ENCODE measurements at regions not wholly inside any gene's neighbourhood (a gene's known extent, or its start where the extent isn't known, plus 50 kb on each side); places are given as distances from the start of the nearest gene placed in this dataset.

DNA sequence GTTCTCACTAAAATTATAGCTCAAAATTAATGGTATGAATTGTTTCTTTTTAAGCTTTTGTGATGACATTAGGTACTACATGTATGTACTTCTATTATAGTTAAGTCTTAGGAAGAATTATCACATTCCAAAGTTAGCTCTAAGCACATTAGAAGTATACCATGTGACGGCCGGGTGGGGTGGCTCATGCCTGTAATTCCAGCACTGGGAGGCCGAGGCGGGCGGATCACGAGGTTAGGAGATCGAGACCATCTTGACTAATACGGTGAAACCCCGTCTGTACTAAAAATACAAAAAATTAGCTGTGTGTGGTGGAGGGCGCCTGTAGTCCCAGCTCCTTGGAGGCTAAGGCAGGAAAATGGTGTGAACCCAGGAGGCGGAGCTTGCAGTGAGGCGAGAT, 1265.1 kb upstream of the SPRY2 start:
- no peak overlapping the region for H3K4me3 ChIP-seq (ENCODE audit: low read length in 3 of 3)
- no peaks in the 10 kb centered on the region for H3K27me3 ChIP-seq (ENCODE audit: control insufficient read depth, insufficient read depth, low read length)
- no peak overlapping the region for H3K9ac ChIP-seq (ENCODE audit: low read length in 3 of 3)
- no peak overlapping the region for H3K27ac ChIP-seq (ENCODE audit: low read depth in 2 of 2, low read length in 2 of 2)
- no peaks in the 10 kb centered on the region for H3K36me3 ChIP-seq (ENCODE audit: control insufficient read depth in 2 of 3, insufficient read depth in 3 of 3, low read length in 3 of 3)
- H3K9me3 ChIP-seq (ENCODE audit: control insufficient read depth in 2 of 3, insufficient read depth in 1 of 3, low read length in 3 of 3): no peaks in the 10 kb centered on the region
- intact Hi-C loops (cut with DNase I): no loop called here
- H3K4me1 ChIP-seq (ENCODE audit: control insufficient read depth in 2 of 3, insufficient read depth in 2 of 3, low read depth in 1 of 3, low read length in 3 of 3): no peaks in the 10 kb centered on the region
- DNase-seq (no peak), FAIRE-seq (no peak)
- TF ChIP-seq, protein P1, sequence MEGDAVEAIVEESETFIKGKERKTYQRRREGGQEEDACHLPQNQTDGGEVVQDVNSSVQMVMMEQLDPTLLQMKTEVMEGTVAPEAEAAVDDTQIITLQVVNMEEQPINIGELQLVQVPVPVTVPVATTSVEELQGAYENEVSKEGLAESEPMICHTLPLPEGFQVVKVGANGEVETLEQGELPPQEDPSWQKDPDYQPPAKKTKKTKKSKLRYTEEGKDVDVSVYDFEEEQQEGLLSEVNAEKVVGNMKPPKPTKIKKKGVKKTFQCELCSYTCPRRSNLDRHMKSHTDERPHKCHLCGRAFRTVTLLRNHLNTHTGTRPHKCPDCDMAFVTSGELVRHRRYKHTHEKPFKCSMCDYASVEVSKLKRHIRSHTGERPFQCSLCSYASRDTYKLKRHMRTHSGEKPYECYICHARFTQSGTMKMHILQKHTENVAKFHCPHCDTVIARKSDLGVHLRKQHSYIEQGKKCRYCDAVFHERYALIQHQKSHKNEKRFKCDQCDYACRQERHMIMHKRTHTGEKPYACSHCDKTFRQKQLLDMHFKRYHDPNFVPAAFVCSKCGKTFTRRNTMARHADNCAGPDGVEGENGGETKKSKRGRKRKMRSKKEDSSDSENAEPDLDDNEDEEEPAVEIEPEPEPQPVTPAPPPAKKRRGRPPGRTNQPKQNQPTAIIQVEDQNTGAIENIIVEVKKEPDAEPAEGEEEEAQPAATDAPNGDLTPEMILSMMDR (IDR thresholded peaks at IDR 0.05; ENCODE audit: borderline replicate concordance, extremely low read depth, insufficient read depth): no peak

DNA sequence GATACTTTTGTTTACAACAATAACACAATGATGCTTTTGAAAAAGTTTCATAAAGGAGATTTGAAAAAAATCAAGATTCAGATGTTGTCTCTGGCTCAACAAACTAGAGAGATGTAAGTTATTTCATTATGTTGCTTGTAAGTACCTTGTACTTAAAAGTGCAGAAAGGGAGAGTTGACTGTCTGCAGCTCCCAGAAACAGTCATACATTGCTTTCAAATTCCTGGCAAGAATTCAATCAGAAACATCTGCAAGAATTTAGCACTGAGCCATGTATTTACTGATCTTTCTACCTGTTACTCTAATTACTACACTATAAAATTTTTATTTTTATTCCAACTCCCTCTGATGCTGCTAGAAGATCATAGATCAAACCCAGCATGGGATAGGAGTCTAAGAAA, 1261.3 kb upstream of the SPRY2 start:
- FAIRE-seq (no peak), DNase-seq (no peak)
- Histone ChIP-seq H3K27ac (ENCODE audit: low read depth in 2 of 2, low read length in 2 of 2) (no peak overlapping the region), H3K9ac (ENCODE audit: low read length in 3 of 3) (no peak overlapping the region), H3K36me3 (ENCODE audit: control insufficient read depth in 2 of 3, insufficient read depth in 3 of 3, low read length in 3 of 3) (no peaks in the 10 kb centered on the region), H3K27me3 (ENCODE audit: control insufficient read depth, insufficient read depth, low read length) (no peaks in the 10 kb centered on the region), H3K4me1 (ENCODE audit: control insufficient read depth in 2 of 3, insufficient read depth in 2 of 3, low read depth in 1 of 3, low read length in 3 of 3) (no peaks in the 10 kb centered on the region), H3K9me3 (ENCODE audit: control insufficient read depth in 2 of 3, insufficient read depth in 1 of 3, low read length in 3 of 3) (no peaks in the 10 kb centered on the region), H3K4me3 (ENCODE audit: low read length in 3 of 3) (no peak overlapping the region)
- intact Hi-C loops (cut with DNase I): no loop called here
- TF ChIP-seq, protein P1 (IDR thresholded peaks at IDR 0.05; ENCODE audit: borderline replicate concordance, extremely low read depth, insufficient read depth): no peak

DNA sequence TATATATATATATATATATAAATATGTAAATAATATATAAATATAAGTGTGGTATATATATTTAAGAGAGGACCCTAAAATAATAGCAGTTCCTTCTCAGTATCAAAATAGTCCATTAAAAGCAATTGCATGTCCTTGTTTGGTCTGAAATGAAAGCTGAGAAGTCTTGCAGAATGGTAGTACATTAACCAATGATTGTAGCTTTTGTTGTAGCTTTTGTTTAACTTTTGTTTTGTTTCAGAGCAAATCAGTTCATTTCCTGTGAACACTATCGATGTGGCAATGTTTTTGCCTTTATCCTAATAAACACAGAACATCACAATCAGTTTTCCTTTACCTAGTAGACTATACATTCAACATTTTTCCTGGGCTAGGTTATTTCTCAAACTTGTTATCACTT, 1256.2 kb upstream of the SPRY2 start:
- H3K9me3 ChIP-seq (ENCODE audit: control insufficient read depth in 2 of 3, insufficient read depth in 1 of 3, low read length in 3 of 3): no peaks in the 10 kb centered on the region
- FAIRE-seq: no peak
- H3K36me3 ChIP-seq (ENCODE audit: control insufficient read depth in 2 of 3, insufficient read depth in 3 of 3, low read length in 3 of 3): no peaks in the 10 kb centered on the region
- intact Hi-C loops (cut with DNase I): no loop called here
- TF ChIP-seq, protein P1 (IDR thresholded peaks at IDR 0.05; ENCODE audit: borderline replicate concordance, extremely low read depth, insufficient read depth): no peak
- H3K27me3 ChIP-seq (ENCODE audit: control insufficient read depth, insufficient read depth, low read length): no peaks in the 10 kb centered on the region
- DNase-seq: no peak
- no peak overlapping the region for H3K27ac ChIP-seq (ENCODE audit: low read depth in 2 of 2, low read length in 2 of 2)
- no peaks in the 10 kb centered on the region for H3K4me1 ChIP-seq (ENCODE audit: control insufficient read depth in 2 of 3, insufficient read depth in 2 of 3, low read depth in 1 of 3, low read length in 3 of 3)
- H3K4me3 ChIP-seq (ENCODE audit: low read length in 3 of 3): no peak overlapping the region
- no peak overlapping the region for H3K9ac ChIP-seq (ENCODE audit: low read length in 3 of 3)

DNA sequence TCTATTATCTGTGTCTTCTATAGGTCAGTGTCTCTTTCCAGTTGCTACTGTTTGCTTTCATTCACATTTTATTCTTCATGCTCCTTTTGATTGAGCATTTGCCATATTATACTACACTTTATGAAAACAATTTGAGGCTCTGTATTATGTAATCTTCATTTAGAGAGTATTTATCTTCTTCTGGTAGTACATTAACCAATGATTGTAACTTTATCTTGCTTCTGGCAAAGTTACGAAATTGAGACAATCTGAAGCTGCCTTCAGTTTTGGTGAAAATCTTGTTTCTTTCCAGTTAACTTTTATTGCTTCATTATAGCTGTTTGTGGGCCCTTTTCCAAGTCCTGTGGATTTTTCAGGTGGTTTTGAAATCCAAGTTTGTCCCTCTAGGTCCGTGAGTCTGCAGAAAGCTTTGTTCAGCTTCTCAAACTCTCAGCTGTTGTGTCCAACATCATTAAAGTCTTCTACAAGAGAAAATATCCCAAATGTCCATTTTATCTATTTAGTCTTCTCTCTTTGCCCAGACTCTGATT, 1255.4 kb upstream of the SPRY2 start:
- Histone ChIP-seq H3K4me3 (ENCODE audit: low read length in 3 of 3) (no peak overlapping the region), H3K27ac (ENCODE audit: low read depth in 2 of 2, low read length in 2 of 2) (no peak overlapping the region), H3K4me1 (ENCODE audit: control insufficient read depth in 2 of 3, insufficient read depth in 2 of 3, low read depth in 1 of 3, low read length in 3 of 3) (no peaks in the 10 kb centered on the region), H3K9me3 (ENCODE audit: control insufficient read depth in 2 of 3, insufficient read depth in 1 of 3, low read length in 3 of 3) (no peaks in the 10 kb centered on the region), H3K27me3 (ENCODE audit: control insufficient read depth, insufficient read depth, low read length) (no peaks in the 10 kb centered on the region), H3K36me3 (ENCODE audit: control insufficient read depth in 2 of 3, insufficient read depth in 3 of 3, low read length in 3 of 3) (no peaks in the 10 kb centered on the region), H3K9ac (ENCODE audit: low read length in 3 of 3) (no peak overlapping the region)
- no peak for DNase-seq
- FAIRE-seq: no peak
- TF ChIP-seq, protein P1 (IDR thresholded peaks at IDR 0.05; ENCODE audit: borderline replicate concordance, extremely low read depth, insufficient read depth): no peak
- intact Hi-C loops (cut with DNase I): no loop called here
